ENCODE measurements at regions not wholly inside any gene's neighbourhood (a gene's known extent, or its start where the extent isn't known, plus 50 kb on each side); places are given as distances from the start of the nearest gene placed in this dataset.
"Not testable (repeated sequence)": the region's sequence is repeated elsewhere in the genome, so short reads cannot be mapped to it uniquely, and the experiment has no call there.

DNA sequence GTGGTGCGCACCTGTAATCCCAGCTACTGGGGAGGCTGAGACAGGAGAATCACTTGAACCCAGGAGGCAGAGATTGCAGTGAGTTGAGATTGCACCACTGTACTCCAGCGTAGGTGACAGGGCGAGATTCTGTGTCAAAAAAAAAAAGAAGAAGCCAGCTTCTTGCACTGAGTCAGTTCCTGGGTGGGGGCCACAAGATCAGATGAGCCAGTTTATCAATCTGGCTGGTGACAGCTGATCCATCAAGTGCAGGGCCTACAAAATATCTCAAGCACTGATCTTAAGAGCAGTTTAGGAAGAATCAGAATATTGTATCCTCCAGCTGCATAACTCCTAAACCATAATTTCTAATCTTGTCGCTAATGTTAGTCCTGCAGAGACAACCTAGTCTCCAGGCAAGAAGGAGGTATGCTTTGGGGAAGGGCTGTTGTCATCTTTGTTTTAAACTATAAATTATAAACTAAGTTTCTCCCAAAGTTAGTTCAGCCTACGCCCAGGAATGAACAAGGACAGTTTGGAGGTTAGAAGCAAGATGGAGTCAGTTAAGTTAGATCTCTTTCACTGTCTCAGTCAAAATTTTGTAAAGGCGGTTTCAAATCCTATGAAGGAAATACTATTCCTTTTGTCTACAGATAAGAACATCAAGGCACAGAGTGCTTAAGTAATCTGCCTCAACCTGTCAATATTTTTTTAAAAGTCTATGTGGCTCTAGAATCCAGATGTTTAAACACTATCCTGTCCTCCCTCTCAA lies 139.0 kb upstream of the NUDT4 start:
- DNase-seq (ENCODE audit: low read depth): not testable (repeated sequence)

DNA sequence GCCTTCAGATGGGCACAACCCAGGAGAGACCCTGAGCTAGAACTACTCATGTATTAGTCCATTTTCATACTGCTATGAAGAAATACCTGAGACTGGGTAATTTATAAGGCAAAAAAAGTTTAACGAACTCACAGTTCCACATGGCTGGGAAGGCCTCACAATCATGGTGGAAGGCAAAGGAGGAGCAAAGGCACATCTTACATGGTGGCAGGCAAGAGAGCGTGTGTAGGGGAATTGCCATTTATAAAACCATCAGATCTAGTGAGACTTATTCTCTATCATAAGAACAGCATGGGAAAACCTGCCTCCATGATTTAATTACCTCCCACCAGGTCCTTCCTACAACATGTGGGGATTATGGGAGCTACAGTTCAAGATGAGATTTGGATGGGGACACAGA lies 137.9 kb upstream of the NUDT4 start:
- DNase-seq (ENCODE audit: low read depth): not testable (repeated sequence)

DNA sequence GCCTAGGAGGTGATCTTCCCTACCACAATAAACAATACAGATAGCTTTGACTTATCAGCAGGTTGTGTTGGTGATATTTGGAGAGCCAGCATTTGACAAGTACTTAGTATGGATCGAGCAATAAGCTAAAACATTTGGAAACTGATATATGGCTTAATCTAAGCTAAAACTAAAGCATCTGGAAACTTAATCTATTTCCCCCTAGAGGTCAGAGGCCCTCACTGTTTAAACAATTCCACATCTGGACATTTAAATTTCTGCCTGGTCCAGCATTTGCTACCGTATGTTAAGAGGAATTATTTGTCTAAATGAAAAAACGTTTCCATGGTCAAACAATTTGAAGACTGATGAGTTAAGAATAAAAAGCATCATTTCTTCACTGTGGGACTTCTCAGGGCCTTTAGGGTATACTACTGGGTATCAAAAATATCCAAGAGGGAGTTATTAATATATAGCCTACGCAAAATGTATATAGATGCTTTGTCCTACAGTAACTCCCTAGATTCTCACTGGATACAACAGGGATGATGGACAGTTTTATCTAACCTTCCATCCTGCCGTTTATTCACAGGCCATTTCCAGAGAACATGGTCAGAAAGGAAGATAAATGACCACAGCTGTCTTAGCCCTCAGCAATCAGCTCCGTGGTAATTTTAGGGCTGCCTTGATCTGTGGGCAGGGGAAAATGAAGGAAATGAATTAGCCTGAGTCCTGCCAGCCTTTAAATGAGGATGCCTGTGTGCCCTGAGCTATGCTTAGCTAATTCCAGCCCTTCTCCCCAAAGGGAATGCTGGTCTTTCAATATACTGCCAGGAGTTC lies 135.4 kb upstream of the NUDT4 start:
- DNase-seq (ENCODE audit: low read depth): peak; percentile 78

DNA sequence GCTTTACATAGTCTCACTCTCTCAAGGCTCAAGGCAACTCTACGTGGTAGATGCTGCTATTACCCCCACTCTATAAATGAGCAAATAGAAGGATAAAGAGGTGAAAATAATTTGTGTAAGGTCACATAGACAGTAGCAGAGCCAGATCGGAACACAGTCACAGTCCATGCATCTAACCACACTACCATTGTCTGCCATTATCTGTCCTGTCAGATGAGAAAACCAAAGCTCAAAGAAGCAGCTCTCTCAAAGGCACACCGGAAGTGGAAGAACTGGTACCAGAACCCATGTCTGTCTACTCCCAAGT lies 134.4 kb upstream of the NUDT4 start:
- no peak for DNase-seq (ENCODE audit: low read depth)

DNA sequence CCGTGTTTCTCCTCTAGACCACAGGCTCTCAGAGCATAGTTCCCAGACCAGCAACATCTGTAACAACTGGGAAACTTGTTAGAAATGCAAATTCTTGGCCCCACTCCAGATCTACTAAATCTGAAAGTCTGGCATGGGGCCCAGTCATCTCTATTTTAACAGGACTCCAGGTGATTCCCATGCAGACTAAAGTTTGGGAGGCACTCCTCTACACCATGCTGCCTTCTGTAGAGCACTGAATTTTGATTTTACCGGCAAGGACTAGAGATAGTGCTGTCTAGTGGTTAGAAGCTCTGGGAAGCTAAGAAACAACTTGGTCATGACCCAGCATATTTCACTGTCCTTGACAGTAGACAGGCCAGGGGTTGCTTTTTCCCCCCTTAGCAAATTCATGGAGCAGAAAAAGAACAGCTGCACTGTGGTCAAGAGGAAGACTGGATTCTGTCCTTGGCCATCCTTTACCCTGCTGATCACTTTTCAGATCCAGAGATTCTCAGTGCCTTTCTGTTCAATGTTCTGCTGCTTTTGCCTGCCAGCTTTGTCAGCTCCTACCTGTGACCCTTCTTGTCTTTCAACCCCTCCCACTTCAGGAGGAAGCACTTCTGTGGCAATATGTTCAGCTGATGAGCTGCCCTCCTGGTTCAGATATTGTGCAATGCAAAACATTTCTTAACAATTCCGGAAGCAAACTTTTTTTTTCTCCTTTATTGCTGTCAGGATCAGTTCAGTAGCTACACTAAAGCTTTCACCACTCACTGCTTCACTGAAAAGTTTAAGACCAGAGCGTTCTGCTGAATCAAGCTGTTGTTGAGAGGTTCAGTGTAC lies 133.8 kb upstream of the NUDT4 start:
- DNase-seq (ENCODE audit: low read depth): peak; percentile 85

DNA sequence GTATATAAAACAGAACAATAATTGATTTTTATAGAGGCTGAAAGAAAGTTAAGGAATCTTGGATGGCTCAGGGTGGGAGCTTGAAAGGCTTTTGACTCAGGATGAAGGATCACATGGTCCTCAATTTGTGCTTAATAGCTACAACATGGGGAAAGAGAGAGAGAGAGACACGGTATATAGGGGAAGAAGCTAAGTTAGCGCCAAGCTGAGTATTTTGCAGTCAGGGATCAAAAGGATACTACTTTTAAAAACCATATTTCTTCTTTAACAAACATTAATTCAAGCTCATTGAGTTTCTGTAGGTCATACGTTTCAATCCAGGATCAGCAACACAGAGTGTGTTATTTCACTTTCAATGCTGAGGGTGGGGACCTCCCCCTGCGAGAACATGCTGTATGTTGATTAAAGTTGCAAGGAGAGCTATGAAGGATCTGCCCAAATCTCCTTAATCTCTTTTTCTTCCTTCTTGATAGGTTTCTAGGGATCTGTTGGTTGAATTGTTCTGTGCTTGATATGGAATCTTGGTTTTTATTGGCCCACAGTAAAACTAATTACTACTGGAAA lies 133.1 kb upstream of the NUDT4 start:
- DNase-seq (ENCODE audit: low read depth): no peak

DNA sequence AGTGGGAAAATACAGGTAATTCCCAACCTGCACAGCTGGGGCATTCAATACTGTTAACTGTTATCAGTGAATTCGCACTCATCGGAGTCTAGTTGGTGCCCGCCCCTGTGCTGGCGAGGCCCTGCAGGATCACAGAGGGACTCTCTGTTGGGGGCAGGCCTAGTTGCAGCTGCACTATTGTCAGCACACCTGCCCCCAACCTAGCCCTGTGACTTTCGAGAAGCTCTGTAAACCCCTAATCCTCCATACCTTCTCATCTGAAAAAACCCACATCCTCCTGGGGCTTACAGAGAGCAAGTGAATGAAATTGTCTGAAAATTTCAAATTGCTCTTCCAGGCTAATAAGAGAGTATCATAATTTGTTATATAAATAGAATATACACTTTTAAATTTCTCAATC lies 132.2 kb upstream of the NUDT4 start:
- no peak for DNase-seq (ENCODE audit: low read depth)

DNA sequence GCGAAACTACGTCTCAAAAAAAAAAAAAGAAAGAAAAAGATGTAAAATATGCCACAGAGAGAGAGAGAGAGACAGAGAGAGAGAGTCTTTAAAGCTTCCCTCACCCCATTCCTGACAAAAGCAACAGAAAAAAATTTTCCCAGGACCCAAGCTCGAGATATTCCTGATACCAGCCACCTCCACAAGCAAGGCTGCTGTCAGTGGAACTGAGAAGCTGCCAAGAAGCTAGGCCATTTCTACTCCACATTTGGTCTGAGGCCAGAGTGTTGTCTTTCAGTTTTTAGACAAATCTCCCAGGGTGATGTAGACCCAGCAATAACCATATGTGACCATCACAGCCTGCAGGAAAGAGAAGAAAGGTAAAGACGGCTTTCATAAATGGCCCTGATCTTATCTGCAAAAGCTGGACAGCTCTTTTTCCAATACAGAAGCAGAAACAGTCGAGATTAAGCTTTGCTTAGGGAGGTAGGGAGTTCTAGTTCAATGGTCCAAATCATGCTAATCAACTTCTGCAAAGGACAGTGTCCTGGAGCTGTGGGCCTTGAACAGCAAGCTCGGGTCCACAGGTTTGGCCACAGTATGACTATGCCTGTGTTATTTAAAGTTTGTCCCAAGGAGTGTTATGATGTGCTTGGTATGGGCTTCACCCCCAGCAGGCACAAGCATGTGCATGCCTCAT lies 130.3 kb upstream of the NUDT4 start:
- peak; percentile 56 for DNase-seq (ENCODE audit: low read depth)

DNA sequence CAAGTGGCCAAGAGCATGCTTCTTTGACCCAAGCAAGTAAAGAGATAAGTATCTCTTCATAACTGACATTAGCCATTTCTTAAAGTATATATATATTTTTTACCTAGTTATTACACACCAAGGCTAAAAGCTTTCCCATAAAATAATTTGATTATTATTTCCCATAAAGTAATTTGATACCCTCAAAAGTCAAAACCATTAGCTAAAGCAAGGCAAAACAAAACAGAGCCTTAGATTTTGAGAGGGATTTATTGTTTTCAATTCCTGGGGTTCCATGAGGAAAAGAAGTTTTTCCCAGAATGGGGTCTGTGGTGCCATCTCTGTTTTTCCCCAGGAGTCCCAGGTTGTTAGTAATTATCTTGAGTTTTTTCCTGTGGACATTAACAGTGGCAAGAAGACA lies 125.5 kb upstream of the NUDT4 start:
- no peak for DNase-seq (ENCODE audit: low read depth)

DNA sequence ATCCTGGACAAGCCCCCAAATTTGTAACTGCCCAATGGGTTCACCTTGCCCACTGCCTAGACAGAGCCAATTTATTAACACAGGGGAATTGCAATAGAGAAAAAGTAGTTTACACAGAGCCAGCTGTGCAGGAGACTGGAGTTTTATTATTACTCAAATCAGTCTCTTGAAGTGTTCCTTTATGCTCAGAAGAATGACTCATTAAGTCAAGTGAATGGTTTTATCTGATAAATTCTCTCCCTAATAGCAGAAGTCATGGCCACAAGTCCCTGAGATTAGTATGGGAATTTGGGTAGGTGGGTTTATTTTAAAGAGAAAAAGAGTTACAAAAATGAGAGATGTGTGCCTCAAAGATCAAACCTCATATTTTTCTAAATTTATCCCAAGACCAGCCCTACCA lies 122.8 kb upstream of the NUDT4 start:
- DNase-seq (ENCODE audit: low read depth): no peak

DNA sequence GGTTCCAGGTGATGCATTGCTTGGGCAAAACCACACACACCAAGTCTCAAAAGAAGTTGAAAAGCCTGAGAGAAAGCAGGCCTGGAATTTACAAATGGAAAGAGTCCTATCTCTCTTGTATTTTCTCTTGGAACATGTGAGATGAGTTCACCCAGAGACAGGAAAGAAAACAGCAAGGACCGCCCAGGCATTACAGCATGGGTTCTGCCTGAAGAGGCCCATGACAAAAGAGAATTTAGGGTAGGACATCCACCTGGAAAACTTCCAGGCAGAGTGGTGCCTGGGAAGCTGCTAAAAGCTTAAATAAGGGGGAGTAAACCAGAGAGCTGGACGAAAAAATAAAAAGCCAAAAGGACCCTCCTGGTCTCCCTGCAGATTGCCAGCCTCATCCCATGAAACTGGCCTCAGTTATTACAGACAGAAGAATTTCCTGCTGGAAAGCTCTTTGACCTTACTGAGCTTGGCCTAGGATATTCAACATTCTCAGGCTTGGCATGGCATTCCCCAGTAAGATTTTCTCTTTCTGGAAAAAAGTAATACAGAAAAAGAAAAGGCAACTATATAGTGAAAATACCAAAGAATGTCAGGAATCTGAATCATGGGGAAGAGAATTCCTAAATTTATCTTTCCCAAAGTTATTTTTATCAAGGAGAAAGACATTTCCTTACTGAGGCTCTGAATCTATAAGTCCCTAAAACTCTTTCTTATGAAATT lies 121.3 kb upstream of the NUDT4 start:
- DNase-seq (ENCODE audit: low read depth): no peak

DNA sequence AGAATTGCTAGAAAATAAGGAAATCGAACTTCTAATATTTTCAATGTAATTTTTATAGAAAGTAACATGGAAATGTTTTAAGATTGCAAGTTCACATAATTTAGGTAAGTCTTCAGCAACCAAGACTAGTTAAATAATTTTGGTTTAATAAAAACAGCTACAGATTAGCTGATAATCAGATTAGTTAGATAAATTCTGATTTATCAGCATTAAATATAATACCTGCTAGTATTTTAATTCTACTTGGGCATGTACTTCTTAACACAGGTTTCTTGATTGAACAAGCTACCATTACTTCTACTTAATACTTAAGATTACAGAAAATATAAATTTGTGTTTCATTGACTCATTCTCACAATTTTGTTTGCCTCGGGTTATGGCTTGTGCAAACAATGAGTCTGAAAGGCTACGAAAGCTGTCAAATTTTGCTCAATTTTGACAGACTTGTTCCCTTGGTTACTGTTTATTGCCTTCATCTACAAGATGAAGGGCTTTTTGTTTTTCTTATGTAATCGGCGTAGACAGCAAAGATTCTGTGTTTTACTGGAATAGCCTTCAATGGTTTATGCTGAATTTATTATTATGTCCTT lies 116.1 kb upstream of the NUDT4 start:
- no peak for DNase-seq (ENCODE audit: low read depth)

DNA sequence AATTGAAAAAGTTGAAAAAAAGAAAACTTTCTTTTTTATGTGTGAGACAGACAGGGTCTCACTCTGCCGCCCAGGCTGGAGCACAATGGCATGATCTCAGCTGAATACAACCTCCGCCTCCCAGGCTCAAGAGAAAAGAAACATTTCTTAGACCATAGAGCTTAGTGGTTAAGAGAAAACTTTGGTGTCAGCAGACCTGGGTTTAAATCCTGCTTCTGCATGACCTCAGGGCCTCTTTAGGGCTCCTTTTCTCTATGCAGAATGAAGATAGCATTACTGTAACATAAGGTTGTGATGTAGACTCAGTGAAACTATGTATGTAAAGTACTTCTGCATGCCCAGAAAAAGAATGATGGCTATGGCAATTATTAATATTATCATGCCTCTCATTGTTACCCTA lies 104.7 kb upstream of the NUDT4 start:
- DNase-seq (ENCODE audit: low read depth): no peak

DNA sequence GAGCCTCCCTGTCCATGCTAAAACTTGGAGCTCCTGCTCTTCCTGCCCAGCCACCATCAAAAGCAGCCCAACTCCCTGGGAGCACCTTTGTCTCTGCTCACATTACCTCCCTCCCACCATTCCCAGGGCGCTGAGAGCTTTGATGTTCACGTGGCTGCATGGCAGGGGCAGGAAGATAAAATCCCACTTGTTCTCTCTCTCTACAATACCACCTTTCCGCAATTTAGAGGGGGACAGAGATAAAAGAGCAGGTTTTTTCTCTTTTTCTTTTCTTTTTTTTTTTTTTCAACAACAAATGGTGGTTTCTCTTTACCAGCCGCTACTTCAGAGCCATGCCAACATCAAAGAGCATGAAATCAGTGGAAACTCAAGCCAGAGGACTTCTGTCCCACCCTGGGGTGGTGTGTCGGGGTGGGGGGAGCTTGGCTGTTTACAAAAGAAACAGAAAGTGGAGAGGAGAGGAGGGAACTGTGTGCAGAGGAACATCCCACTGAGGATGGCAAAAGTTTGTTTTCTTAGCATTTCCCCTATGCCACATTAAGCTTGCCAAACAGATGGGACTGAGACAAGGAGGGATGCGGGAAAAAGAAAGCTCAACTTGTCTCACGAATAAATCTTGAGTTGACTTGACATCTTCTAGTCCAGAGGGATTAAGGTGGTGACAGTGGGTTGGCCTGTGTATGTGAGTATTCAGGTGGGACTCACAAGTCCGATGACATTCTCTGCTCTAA lies 103.7 kb upstream of the NUDT4 start:
- peak; percentile 8 for DNase-seq (ENCODE audit: low read depth)

DNA sequence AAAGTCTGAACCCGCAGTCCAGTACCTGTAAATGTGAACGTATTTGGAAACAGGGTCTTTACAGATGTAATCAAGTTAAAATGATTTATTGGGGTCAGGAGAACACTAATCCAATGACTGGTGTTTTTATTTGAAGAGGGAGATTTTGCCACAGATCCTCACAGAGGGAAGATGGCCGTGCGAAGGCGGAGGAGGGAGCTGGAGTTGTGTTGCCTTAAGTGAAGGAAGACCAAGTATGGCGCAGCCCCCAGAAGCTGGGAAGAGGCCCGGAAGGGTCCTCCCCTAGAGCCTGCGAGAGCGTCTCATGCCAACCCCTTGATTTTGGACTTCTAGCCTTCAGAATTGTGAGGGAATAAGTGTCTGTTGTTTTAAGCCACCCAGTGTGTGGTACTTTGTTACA lies 102.8 kb upstream of the NUDT4 start:
- no peak for DNase-seq (ENCODE audit: low read depth)

DNA sequence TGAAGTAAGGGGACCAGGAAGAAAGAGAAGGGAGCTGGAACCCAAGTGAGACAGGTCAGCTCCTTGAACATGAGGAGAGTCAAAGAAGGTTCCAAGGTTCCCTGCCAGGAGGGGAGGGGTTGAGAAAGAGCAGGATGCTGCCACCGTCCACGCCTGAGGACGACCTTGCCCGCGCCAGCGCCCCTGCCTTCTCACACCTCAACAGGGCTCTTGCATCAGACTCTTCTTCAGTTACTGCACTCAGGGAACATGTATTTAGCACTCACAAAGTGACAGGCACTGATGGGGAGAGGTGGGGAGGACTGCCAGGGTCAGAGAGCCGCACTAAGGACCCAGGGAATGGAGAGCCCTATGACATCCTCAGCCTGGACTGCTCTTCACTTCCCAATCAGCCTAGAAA lies 102.1 kb upstream of the NUDT4 start:
- DNase-seq (ENCODE audit: low read depth): no peak

DNA sequence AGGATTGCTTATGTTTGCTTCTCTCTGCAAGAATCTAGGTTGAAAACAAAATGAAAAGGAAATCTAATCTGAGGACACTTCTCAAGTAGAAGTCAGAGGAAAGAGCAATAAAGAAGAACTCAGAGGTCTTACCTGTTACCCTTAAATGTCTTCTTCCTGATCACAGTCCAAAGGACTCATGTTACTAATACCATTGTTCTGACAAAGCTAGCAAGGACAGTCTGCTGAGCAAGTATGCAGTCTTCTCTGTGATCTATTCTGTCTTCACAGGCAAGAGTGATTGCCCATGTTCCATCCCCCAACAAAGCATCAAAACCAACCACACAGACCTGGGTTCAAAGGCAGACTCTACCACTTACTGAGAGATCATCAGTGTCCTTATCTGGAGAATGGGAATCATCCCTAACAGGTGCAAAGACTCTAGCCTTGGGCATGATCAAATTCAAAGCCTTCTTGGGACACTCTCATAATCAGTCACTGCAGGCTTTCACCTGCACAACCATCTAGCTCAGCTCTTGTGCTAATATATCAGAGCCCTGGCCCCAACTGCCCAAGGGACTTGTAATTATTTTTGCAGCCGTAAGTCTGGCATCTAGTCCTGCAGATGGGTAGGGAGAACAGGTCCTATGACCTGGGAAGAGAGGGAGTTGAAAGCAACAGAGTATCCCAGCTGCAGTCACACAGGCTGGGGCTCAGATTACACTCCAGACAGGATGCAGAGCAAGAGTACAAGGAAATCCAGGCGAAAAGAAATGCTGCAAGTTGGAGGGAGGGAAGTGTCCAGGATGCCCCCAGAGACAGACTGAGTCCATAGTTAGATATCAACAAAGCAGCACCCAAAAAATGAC lies 97.9 kb upstream of the NUDT4 start:
- peak; percentile 31 for DNase-seq (ENCODE audit: low read depth)

DNA sequence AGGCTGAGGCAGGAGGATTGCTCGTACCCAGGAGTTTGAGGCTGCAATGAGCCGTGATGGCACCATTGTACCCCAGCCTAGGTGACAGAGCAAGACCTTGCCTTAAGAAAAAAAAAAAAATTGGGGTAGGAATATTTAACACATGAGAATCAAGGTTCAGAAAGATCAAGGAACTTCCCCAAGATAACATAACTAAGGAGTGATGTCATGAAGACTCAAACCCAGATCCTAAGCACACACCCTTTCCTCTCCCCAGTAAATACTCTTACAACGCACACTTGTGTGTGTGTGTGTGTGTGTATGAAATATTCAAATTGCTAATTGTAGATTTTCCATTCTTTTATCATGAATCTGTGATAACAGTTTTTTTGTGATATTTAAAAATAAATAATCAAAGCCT lies 90.6 kb upstream of the NUDT4 start:
- no peak for DNase-seq (ENCODE audit: low read depth)

DNA sequence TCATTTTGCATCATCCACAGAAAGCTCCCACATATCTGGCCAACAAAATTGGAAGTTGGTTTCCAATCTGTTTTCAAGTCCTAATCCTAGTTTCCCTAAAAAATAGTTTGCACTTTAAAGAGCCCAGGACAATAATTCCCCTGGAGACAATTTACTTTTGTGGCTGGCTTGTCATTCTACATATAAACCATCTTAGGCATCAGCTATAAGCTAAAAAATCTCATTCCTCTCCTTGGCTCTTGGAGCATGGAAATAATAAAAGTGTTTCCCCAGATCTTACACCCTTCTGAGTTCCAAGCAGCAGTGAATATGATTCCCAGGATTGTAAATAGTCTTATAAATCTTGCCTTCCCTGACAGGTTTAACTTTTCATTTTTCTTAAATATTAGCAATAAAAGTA lies 89.1 kb upstream of the NUDT4 start:
- DNase-seq (ENCODE audit: low read depth): no peak

All from myocyte (in vitro differentiated cells).